ENCODE measurements at regions not wholly inside any gene's neighbourhood (a gene's known extent, or its start where the extent isn't known, plus 50 kb on each side); places are given as distances from the start of the nearest gene placed in this dataset.

DNA sequence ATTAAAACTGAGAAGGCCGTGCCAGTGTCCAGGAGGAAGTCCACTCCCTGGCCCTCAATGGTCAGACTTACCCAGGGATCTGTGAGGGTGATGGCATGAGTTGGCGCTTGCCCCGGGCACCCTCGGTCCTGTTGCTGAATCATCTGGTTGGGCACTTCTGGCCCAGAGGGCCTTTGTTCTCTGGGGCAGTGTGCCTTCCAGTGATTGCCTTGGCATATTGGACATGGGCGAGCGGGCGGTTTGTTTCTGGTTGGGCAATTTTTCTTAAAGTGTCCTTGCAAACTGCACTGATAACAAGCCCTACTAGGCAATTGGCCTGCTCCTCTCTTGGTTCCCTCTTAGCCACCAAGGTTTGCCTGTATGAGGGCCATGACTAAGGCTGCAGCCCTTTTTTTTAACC is 69.5 kb upstream of the ZDHHC17 start:
- TF ChIP-seq, protein P1, sequence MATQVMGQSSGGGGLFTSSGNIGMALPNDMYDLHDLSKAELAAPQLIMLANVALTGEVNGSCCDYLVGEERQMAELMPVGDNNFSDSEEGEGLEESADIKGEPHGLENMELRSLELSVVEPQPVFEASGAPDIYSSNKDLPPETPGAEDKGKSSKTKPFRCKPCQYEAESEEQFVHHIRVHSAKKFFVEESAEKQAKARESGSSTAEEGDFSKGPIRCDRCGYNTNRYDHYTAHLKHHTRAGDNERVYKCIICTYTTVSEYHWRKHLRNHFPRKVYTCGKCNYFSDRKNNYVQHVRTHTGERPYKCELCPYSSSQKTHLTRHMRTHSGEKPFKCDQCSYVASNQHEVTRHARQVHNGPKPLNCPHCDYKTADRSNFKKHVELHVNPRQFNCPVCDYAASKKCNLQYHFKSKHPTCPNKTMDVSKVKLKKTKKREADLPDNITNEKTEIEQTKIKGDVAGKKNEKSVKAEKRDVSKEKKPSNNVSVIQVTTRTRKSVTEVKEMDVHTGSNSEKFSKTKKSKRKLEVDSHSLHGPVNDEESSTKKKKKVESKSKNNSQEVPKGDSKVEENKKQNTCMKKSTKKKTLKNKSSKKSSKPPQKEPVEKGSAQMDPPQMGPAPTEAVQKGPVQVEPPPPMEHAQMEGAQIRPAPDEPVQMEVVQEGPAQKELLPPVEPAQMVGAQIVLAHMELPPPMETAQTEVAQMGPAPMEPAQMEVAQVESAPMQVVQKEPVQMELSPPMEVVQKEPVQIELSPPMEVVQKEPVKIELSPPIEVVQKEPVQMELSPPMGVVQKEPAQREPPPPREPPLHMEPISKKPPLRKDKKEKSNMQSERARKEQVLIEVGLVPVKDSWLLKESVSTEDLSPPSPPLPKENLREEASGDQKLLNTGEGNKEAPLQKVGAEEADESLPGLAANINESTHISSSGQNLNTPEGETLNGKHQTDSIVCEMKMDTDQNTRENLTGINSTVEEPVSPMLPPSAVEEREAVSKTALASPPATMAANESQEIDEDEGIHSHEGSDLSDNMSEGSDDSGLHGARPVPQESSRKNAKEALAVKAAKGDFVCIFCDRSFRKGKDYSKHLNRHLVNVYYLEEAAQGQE (IDR thresholded peaks at IDR 0.05; ENCODE audit: insufficient replicate concordance, low read depth), result no peak
- TF ChIP-seq, protein P2, sequence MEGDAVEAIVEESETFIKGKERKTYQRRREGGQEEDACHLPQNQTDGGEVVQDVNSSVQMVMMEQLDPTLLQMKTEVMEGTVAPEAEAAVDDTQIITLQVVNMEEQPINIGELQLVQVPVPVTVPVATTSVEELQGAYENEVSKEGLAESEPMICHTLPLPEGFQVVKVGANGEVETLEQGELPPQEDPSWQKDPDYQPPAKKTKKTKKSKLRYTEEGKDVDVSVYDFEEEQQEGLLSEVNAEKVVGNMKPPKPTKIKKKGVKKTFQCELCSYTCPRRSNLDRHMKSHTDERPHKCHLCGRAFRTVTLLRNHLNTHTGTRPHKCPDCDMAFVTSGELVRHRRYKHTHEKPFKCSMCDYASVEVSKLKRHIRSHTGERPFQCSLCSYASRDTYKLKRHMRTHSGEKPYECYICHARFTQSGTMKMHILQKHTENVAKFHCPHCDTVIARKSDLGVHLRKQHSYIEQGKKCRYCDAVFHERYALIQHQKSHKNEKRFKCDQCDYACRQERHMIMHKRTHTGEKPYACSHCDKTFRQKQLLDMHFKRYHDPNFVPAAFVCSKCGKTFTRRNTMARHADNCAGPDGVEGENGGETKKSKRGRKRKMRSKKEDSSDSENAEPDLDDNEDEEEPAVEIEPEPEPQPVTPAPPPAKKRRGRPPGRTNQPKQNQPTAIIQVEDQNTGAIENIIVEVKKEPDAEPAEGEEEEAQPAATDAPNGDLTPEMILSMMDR (IDR thresholded peaks at IDR 0.05; ENCODE audit: insufficient read depth, low read length), result no peak
- TF ChIP-seq GABPA (IDR thresholded peaks at IDR 0.05; ENCODE audit: low read depth) (no peak), SPI1 (IDR thresholded peaks at IDR 0.05; ENCODE audit: borderline replicate concordance, low read depth) (no peak), POLR2AphosphoS5 (IDR thresholded peaks at IDR 0.05; ENCODE audit: low read depth) (no peak)
- H3K27ac ChIP-seq (replicated peaks), result no peak overlapping the region
- no peak overlapping the region for H3K4me3 ChIP-seq (replicated peaks; ENCODE audit: insufficient read depth, low read length)
- H3K27me3 ChIP-seq (ENCODE audit: insufficient read depth, poor library complexity, severe bottlenecking), result no peaks in the 10 kb centered on the region
- DNase-seq (ENCODE audit: low read depth in 1 of 2, low spot score in 1 of 2), result no peak

DNA sequence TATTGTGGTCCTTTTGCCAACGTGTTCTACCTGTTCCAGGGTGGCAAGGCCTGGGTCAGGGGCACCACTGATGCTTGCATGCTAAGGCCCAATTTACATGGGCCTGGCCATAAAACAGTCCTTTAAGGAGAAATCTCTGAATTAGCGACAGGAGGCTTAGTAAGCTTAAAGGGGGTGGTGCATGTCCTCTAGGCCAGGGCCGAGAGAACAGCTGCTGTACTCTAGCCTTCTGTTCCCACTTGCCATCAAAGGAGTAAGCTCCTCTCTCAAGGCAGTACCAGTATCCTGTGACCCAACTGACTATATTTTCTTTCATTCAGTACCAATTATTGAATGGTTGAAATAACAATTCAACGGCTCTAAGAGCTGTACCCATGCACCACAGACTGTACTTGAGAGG is 67.7 kb upstream of the ZDHHC17 start:
- TF ChIP-seq, protein P2 (IDR thresholded peaks at IDR 0.05; ENCODE audit: insufficient read depth, low read length), result no peak
- TF ChIP-seq SPI1 (IDR thresholded peaks at IDR 0.05; ENCODE audit: borderline replicate concordance, low read depth), result no peak
- TF ChIP-seq, protein P1 (IDR thresholded peaks at IDR 0.05; ENCODE audit: insufficient replicate concordance, low read depth), result no peak
- no peak for TF ChIP-seq GABPA (IDR thresholded peaks at IDR 0.05; ENCODE audit: low read depth)
- no peak for TF ChIP-seq POLR2AphosphoS5 (IDR thresholded peaks at IDR 0.05; ENCODE audit: low read depth)
- Histone ChIP-seq H3K27me3 (ENCODE audit: insufficient read depth, poor library complexity, severe bottlenecking) (no peaks in the 10 kb centered on the region), H3K27ac (replicated peaks) (no peak overlapping the region), H3K4me3 (replicated peaks; ENCODE audit: insufficient read depth, low read length) (no peak overlapping the region)
- DNase-seq (ENCODE audit: low read depth in 1 of 2, low spot score in 1 of 2), result no peak

DNA sequence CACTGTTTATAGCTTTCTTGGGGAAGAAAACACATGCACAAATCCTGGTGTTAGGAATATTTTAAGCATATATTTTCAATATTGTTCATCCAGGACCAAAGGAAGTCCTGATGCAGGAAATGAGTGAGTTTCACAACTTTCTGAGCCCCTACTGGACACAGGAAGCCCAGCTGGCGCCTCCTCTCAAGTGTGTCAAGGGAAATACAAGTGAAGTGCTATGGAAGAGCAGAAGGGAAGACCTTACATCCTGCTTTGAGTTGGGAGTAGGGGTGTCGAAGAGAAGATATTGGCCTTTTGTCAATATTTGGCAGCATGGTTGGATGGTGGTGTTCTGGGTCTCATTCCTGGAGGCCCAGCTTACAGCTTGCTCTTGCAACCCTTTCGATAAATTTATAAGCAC is 66.1 kb upstream of the ZDHHC17 start:
- no peak overlapping the region for H3K4me3 ChIP-seq (replicated peaks; ENCODE audit: insufficient read depth, low read length)
- TF ChIP-seq SPI1 (IDR thresholded peaks at IDR 0.05; ENCODE audit: borderline replicate concordance, low read depth), result no peak
- TF ChIP-seq, protein P2 (IDR thresholded peaks at IDR 0.05; ENCODE audit: insufficient read depth, low read length), result no peak
- TF ChIP-seq, protein P1 (IDR thresholded peaks at IDR 0.05; ENCODE audit: insufficient replicate concordance, low read depth), result no peak
- TF ChIP-seq POLR2AphosphoS5 (IDR thresholded peaks at IDR 0.05; ENCODE audit: low read depth), result no peak
- TF ChIP-seq GABPA (IDR thresholded peaks at IDR 0.05; ENCODE audit: low read depth), result no peak
- no peak for DNase-seq (ENCODE audit: low read depth in 1 of 2, low spot score in 1 of 2)
- H3K27ac ChIP-seq (replicated peaks), result no peak overlapping the region
- no peaks in the 10 kb centered on the region for H3K27me3 ChIP-seq (ENCODE audit: insufficient read depth, poor library complexity, severe bottlenecking)

All from HL-60 (cell line).